ENCODE measurements at regions not wholly inside any gene's neighbourhood (a gene's known extent, or its start where the extent isn't known, plus 50 kb on each side); places are given as distances from the start of the nearest gene placed in this dataset.

DNA sequence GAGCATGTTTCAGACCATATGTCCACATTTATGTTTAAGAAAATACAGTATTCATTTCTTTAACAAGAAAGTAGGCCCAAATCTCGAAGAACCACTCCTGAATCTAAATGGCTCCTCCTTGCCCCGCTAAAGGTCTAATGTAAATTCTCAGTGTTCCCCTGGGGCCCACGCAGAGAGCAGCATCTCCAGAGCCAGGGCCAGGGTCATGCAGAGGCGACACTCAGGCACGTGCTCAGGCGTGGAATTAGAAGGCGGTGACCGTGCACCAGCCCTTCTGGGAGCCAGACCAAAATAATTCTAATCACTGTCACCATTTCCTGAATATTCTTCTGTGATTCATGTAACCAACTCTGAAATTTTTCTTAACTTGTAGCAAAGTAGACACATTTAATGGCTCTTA, 68.3 kb upstream of the MYT1L start:
- H3K36me3 ChIP-seq (ENCODE audit: insufficient read depth, low read length) = no peaks in the 10 kb centered on the region
- no peak overlapping the region for H3K4me3 ChIP-seq (ENCODE audit: low read depth, low read length)
- no peaks in the 10 kb centered on the region for H3K4me1 ChIP-seq (ENCODE audit: control insufficient read depth, insufficient read depth, low read length, unreplicated experiment)
- no peak overlapping the region for H3K27ac ChIP-seq (ENCODE audit: low read depth, low read length)
- no peak overlapping the region for H2AFZ ChIP-seq (ENCODE audit: low read length, unreplicated experiment)
- no peaks in the 10 kb centered on the region for H3K79me2 ChIP-seq (ENCODE audit: control insufficient read depth, insufficient read depth, low read length, unreplicated experiment)
- no peaks in the 10 kb centered on the region for H3K27me3 ChIP-seq (ENCODE audit: insufficient read depth, low read length)

DNA sequence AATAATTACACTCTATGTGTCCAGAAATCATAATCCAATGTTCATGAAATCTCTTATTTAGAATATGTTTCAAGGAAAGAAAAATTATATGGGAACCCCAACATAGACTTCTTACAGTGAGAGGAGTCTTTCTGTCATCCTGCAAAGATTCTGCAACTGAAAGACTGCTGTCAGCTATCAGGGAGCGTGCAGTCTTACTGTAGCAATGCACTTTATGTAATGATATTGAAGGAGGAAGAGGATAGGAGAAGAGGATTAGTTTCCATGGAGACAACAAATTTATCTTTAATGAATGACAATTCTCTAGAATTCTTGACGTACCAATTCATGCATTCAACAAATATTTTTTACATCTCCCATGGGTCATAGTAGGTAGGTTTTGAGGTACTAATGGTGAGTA, 61.3 kb upstream of the MYT1L start:
- Histone ChIP-seq H3K27ac (ENCODE audit: low read depth, low read length) (no peak overlapping the region), H2AFZ (ENCODE audit: low read length, unreplicated experiment) (no peak overlapping the region), H3K36me3 (ENCODE audit: insufficient read depth, low read length) (no peaks in the 10 kb centered on the region), H3K4me1 (ENCODE audit: control insufficient read depth, insufficient read depth, low read length, unreplicated experiment) (no peaks in the 10 kb centered on the region), H3K79me2 (ENCODE audit: control insufficient read depth, insufficient read depth, low read length, unreplicated experiment) (no peaks in the 10 kb centered on the region), H3K27me3 (ENCODE audit: insufficient read depth, low read length) (no peaks in the 10 kb centered on the region), H3K4me3 (ENCODE audit: low read depth, low read length) (no peak overlapping the region)

- no peak overlapping the region for H3K4me3 ChIP-seq (ENCODE audit: low read depth, low read length)
- no peaks in the 10 kb centered on the region for H3K27me3 ChIP-seq (ENCODE audit: insufficient read depth, low read length)
- no peak overlapping the region for H2AFZ ChIP-seq (ENCODE audit: low read length, unreplicated experiment)
- H3K36me3 ChIP-seq (ENCODE audit: insufficient read depth, low read length) = no peaks in the 10 kb centered on the region
- no peak overlapping the region for H3K27ac ChIP-seq (ENCODE audit: low read depth, low read length)
- no peaks in the 10 kb centered on the region for H3K4me1 ChIP-seq (ENCODE audit: control insufficient read depth, insufficient read depth, low read length, unreplicated experiment)
- no peaks in the 10 kb centered on the region for H3K79me2 ChIP-seq (ENCODE audit: control insufficient read depth, insufficient read depth, low read length, unreplicated experiment)
These were observed 58.1 kb upstream of the MYT1L start for GRCh38 chr2:2389215-2389614.
